SK-N-MC (cell line): ENCODE measurements at regions not wholly inside any gene's neighbourhood (a gene's known extent, or its start where the extent isn't known, plus 50 kb on each side); places are given as distances from the start of the nearest gene placed in this dataset.

Experiments used
- EZH2 ChIP-seq: fragments of 200-600 bp; sonication (generic); IDR thresholded peaks from one replicate; pipeline ENCODE4 v1.6.1; 2017; ENCODE audit warnings: antibody characterized with exemption
- POLR2AphosphoS5 ChIP-seq: IDR thresholded peaks from 2 replicates; pipeline ENCODE4 v1.6.1; 2012; ENCODE audit warnings: mild to moderate bottlenecking, low read depth, low read length, borderline replicate concordance

- TF ChIP-seq POLR2AphosphoS5 (no peak), EZH2 (no peak)
These were observed 675.8 kb downstream of the DIAPH3 start for GRCh38 chr13:59487883-59488282.
